ENCODE measurements at regions not wholly inside any gene's neighbourhood (a gene's known extent, or its start where the extent isn't known, plus 50 kb on each side); places are given as distances from the start of the nearest gene placed in this dataset.

DNA sequence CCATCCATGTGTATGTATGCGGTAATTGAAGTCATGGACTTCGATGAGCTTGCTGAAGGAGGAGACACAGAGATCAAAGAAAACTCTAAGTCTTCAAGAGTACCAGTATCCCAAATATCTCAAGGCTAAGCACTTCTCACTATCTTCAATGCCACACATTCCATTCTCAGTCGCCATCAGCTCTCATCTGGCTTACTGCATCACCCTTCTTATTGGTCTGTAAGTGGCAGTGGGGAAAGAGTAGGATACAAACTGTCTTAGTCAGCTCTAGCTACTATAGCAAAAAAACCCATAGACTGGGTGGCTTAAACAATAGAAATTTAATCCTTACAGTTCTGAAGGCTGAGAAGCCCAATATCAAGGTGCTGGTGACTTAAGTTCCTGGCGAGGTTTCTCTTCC is 218.7 kb downstream of the POSTN start:
- Histone ChIP-seq H3K4me3 (ENCODE audit: low read depth, low read length) (no peak overlapping the region), H3K9me3 (ENCODE audit: control insufficient read depth, insufficient read depth, low read length) (no peaks in the 10 kb centered on the region), H3K27me3 (ENCODE audit: control insufficient read depth, insufficient read depth, low read length) (no peaks in the 10 kb centered on the region), H3K27ac (ENCODE audit: low read depth, low read length) (no peak overlapping the region)
- TF ChIP-seq CTCF (IDR thresholded peaks at IDR 0.05; ENCODE audit: low read depth, low read length): no peak
- DNase-seq (ENCODE audit: low read depth, low spot score): no peak
- ChIA-PET CTCF (no interaction called here), POLR2A (interaction anchor here (0.5 kb wide), 1 partner anchor 74 kb away, joined by 3 read pairs; no protein-coding TSS in a partner anchor)

- Histone ChIP-seq H3K9me3 (ENCODE audit: control insufficient read depth, insufficient read depth, low read length) (no peaks in the 10 kb centered on the region), H3K27ac (ENCODE audit: low read depth, low read length) (no peak overlapping the region), H3K27me3 (ENCODE audit: control insufficient read depth, insufficient read depth, low read length) (no peaks in the 10 kb centered on the region), H3K4me3 (ENCODE audit: low read depth, low read length) (no peak overlapping the region)
- TF ChIP-seq CTCF (IDR thresholded peaks at IDR 0.05; ENCODE audit: low read depth, low read length): no peak
- DNase-seq (ENCODE audit: low read depth, low spot score): no peak
- CTCF ChIA-PET: no interaction called here
- POLR2A ChIA-PET: interaction anchor here (0.6 kb wide), 1 partner anchor 99 kb away, joined by 3 read pairs; no protein-coding TSS in a partner anchor
These were observed 222.8 kb downstream of the POSTN start for GRCh38 chr13:37375724-37376123.

DNA sequence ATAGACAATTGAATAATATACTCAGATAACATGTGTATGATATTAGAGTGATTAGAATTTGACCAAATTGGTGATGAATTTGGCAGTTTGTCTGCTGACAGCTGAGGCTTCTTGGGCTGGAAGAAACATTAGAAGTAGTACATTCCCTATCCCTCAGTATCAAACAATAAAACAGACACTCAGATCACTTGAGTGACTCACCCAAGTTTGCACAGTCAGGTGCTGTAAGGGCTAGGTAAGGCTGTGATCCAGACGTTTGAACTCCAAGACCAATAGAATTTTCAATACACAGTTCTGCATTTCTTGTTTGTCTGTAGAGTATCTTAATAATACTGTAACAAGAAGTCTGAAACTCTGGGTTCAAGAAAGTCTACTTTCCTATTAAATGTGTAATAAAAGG is 223.5 kb downstream of the POSTN start:
- POLR2A ChIA-PET: interaction anchor here (0.6 kb wide), 1 partner anchor 100 kb away, joined by 3 read pairs; no protein-coding TSS in a partner anchor
- CTCF ChIA-PET: no interaction called here
- DNase-seq (ENCODE audit: low read depth, low spot score): no peak
- no peak for TF ChIP-seq CTCF (IDR thresholded peaks at IDR 0.05; ENCODE audit: low read depth, low read length)
- no peaks in the 10 kb centered on the region for H3K9me3 ChIP-seq (ENCODE audit: control insufficient read depth, insufficient read depth, low read length)
- no peaks in the 10 kb centered on the region for H3K27me3 ChIP-seq (ENCODE audit: control insufficient read depth, insufficient read depth, low read length)
- no peak overlapping the region for H3K4me3 ChIP-seq (ENCODE audit: low read depth, low read length)
- no peak overlapping the region for H3K27ac ChIP-seq (ENCODE audit: low read depth, low read length)

GRCh38 chr13:37369616-37370015 is 229.0 kb downstream of the POSTN start:
- Histone ChIP-seq H3K9me3 (ENCODE audit: control insufficient read depth, insufficient read depth, low read length) (no peaks in the 10 kb centered on the region), H3K27ac (ENCODE audit: low read depth, low read length) (no peak overlapping the region), H3K4me3 (ENCODE audit: low read depth, low read length) (no peak overlapping the region), H3K27me3 (ENCODE audit: control insufficient read depth, insufficient read depth, low read length) (no peaks in the 10 kb centered on the region)
- CTCF ChIA-PET: no interaction called here
- TF ChIP-seq CTCF (IDR thresholded peaks at IDR 0.05; ENCODE audit: low read depth, low read length): no peak
- POLR2A ChIA-PET: no interaction called here
- DNase-seq (ENCODE audit: low read depth, low spot score): peak; percentile 20

GRCh38 chr13:37368501-37368900 is 230.1 kb downstream of the POSTN start:
- Histone ChIP-seq H3K4me3 (ENCODE audit: low read depth, low read length) (no peak overlapping the region), H3K27me3 (ENCODE audit: control insufficient read depth, insufficient read depth, low read length) (no peaks in the 10 kb centered on the region), H3K27ac (ENCODE audit: low read depth, low read length) (no peak overlapping the region), H3K9me3 (ENCODE audit: control insufficient read depth, insufficient read depth, low read length) (no peaks in the 10 kb centered on the region)
- POLR2A ChIA-PET: no interaction called here
- CTCF ChIA-PET: no interaction called here
- no peak for DNase-seq (ENCODE audit: low read depth, low spot score)
- no peak for TF ChIP-seq CTCF (IDR thresholded peaks at IDR 0.05; ENCODE audit: low read depth, low read length)
